GM12878 (cell line): ENCODE measurements at regions not wholly inside any gene's neighbourhood (a gene's known extent, or its start where the extent isn't known, plus 50 kb on each side); places are given as distances from the start of the nearest gene placed in this dataset.

Source experiments
- ATAC-seq: fragments of 200-7000 bp; cut with Tn5 transposase; 3 replicates; pipeline ENCODE4 v1.9.1; 2020; ENCODE audit warnings: mild to moderate bottlenecking, moderate library complexity
- BruUV-seq: library from RNA; stranded (reverse); fragments of 400-500 nt; replicated peaks from 2 replicates; lab custom pipeline; 2021; lab: Mats Ljungman, UMichigan
- CTCF ChIA-PET: fragments of 300-600 bp; sonication (Branson Sonifier 250); formaldehyde crosslinking; extraction: SDS; loops from one replicate; lab custom pipeline; 2021; ENCODE audit warnings: inconsistent platforms; lab: Yijun Ruan, JAX
- POLR2A ChIA-PET: fragments of 350-600 bp; formaldehyde crosslinking; extraction: SDS; loops from one replicate; lab custom pipeline; 2021; ENCODE audit warnings: inconsistent platforms; lab: Charles Lee
- RAD21 ChIA-PET: fragments of 300-600 bp; sonication (Branson Sonifier 250); formaldehyde crosslinking; loops from one replicate; lab custom pipeline; 2023; ENCODE audit warnings: antibody characterized with exemption; ENCODE audit not compliant: unreplicated experiment; lab: Charles Lee
- SMC1A ChIA-PET: fragments of 300-600 bp; sonication (Branson Sonifier 250); formaldehyde crosslinking; loops from one replicate; lab custom pipeline; 2023; ENCODE audit not compliant: unreplicated experiment, uncharacterized antibody; lab: Charles Lee
- DNase-seq: peaks from one replicate; pipeline ENCODE4 v3.0.0-alpha.2; 2011; ENCODE audit warnings: low read depth, low spot score
- FAIRE-seq: peaks from 3 replicates; lab custom pipeline; 2011; peaks lifted over from hg19 to GRCh38; lab: Jason Lieb, UNC
- H2AFZ ChIP-seq: 2 replicates; pipeline ENCODE4 v1.6.0; 2011; ENCODE audit warnings: low read depth, low read length, control low read depth; ENCODE audit not compliant: control insufficient read depth
- H3K27ac ChIP-seq: 2 replicates; pipeline ENCODE4 v1.5.1; 2011; ENCODE audit warnings: control low read depth; ENCODE audit not compliant: control insufficient read depth, insufficient read depth
- H3K27me3 ChIP-seq, 2 experiments: replicated peaks in 1 of 2; 2 replicates each; pipeline versions ENCODE4 v1.6.0 to v1.6.1; 2011; ENCODE audit warnings: low read length in 1 of 2; ENCODE audit not compliant: control insufficient read depth in 2 of 2, insufficient read depth in 2 of 2
- H3K36me3 ChIP-seq, 2 experiments: 2 replicates each; pipeline ENCODE4 v1.5.1; 2011; ENCODE audit warnings: low read length in 1 of 2; ENCODE audit not compliant: control insufficient read depth in 2 of 2, insufficient read depth in 2 of 2
- H3K4me1 ChIP-seq: 2 replicates; pipeline ENCODE4 v1.6.1; 2011; ENCODE audit warnings: mild to moderate bottlenecking, low read length, moderate library complexity, mixed read lengths; ENCODE audit not compliant: control insufficient read depth, insufficient read depth
- H3K4me2 ChIP-seq: 2 replicates; pipeline ENCODE4 v1.6.0; 2011; ENCODE audit warnings: control low read depth; ENCODE audit not compliant: control insufficient read depth, insufficient read depth
- H3K4me3 ChIP-seq: fragments of 200-600 bp; sonication (generic); 2 replicates; pipeline ENCODE4 v1.5.1; 2016
- H3K79me2 ChIP-seq: 2 replicates; pipeline ENCODE4 v1.6.0; 2011; ENCODE audit warnings: low read length; ENCODE audit not compliant: control insufficient read depth, insufficient read depth
- H3K9ac ChIP-seq: 2 replicates; pipeline ENCODE4 v1.8.0; 2011; ENCODE audit warnings: low read length, control low read depth, mixed read lengths; ENCODE audit not compliant: control insufficient read depth, insufficient read depth
- H3K9me3 ChIP-seq: replicated peaks from 3 replicates; pipeline ENCODE4 v1.5.1; 2011; ENCODE audit warnings: mild to moderate bottlenecking, low read length; ENCODE audit not compliant: control insufficient read depth, insufficient read depth
- H4K20me1 ChIP-seq: 2 replicates; pipeline ENCODE4 v1.6.0; 2011; ENCODE audit not compliant: control insufficient read depth, insufficient read depth
- CBX3 ChIP-seq: fragments of 200-600 bp; sonication (generic); IDR thresholded peaks from 2 replicates; pipeline ENCODE4 v1.6.1; 2016; ENCODE audit warnings: low read depth, borderline replicate concordance
- EED ChIP-seq: sonication (generic); IDR thresholded peaks from 2 replicates; pipeline ENCODE4 v1.6.1; 2016; ENCODE audit warnings: antibody characterized with exemption, low read depth
- ESRRA ChIP-seq: IDR thresholded peaks from 2 replicates; pipeline ENCODE4 v1.6.1; 2012; ENCODE audit warnings: mild to moderate bottlenecking, low read length, improper control_type of control experiment
- FOXK2 ChIP-seq: fragments of 450-650 bp; IDR thresholded peaks from 2 replicates; pipeline ENCODE4 v1.6.1; 2017; ENCODE audit warnings: mild to moderate bottlenecking, moderate library complexity
- PAX5 ChIP-seq: IDR thresholded peaks from 2 replicates; pipeline ENCODE4 v1.6.1; 2011; ENCODE audit warnings: low read depth, low read length, borderline replicate concordance
- RFX5 ChIP-seq: IDR thresholded peaks from 2 replicates; pipeline ENCODE4 v1.6.1; 2011; ENCODE audit warnings: low read depth, low read length, improper control_type of control experiment
- TAF1 ChIP-seq: IDR thresholded peaks from 2 replicates; pipeline ENCODE4 v1.6.1; 2011; ENCODE audit warnings: mild to moderate bottlenecking, low read depth, low read length, borderline replicate concordance
- TBL1XR1 ChIP-seq: IDR thresholded peaks from 2 replicates; pipeline ENCODE4 v1.6.1; 2012; ENCODE audit warnings: low read depth, low read length, improper control_type of control experiment
- WGBS: methylation state at CpG from one replicate; pipeline ENCODE4 v1.1.6; 2016; ENCODE audit warnings: low lambda C conversion rate; ENCODE audit not compliant: insufficient replicate concordance, insufficient coverage; ENCODE audit errors: missing lambda C conversion rate; 5-methylcytosine and 5-hydroxymethylcytosine counted together
- in situ Hi-C: fragments of 300-500 bp; cut with MboI; formaldehyde crosslinking; loops from 9 replicates; pipeline ENCODE4 v1.14.3; 2018; ENCODE audit warnings: mixed read lengths
- intact Hi-C: fragments of 100-400 bp; cut with micrococcal nuclease; formaldehyde crosslinking; loops from one replicate; pipeline ENCODE4 v1.14.2; 2022; ENCODE audit not compliant: unreplicated experiment
- TF ChIP-seq, protein P1 (sequence below): IDR thresholded peaks from 2 replicates; pipeline ENCODE4 v1.6.1; 2012; ENCODE audit warnings: low read depth, low read length, improper control_type of control experiment
- TF ChIP-seq, protein P2 (sequence below): IDR thresholded peaks from 2 replicates; pipeline ENCODE4 v1.6.1; 2012; ENCODE audit warnings: low read length, inconsistent platforms
- TF ChIP-seq, protein P3 (sequence below): fragments of 450-650 bp; formaldehyde crosslinking; IDR thresholded peaks from 2 replicates; pipeline ENCODE4 v1.4.0; 2022; ENCODE audit warnings: mild to moderate bottlenecking, moderate library complexity

DNA sequence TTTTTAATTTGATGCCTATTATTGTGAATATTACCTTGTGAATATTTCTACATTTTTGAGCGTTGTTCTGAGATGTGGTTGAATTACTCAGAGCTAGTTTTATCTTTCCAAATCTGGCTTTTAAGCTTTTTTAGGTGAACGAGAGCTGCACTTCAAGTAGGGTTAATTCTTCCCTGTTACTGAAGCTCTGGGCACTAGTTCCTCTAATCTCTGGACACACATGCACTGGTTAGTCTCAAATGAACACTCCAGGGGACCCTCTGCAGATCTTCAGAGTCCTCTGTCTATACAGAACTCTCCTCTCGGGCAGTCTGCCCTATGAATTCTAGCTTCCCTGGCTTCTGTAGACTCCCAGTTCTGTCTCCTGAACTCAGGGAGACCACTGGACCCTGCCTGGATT, 237.5 kb upstream of the TBC1D5 start (continued):
- TF ChIP-seq, protein P1, sequence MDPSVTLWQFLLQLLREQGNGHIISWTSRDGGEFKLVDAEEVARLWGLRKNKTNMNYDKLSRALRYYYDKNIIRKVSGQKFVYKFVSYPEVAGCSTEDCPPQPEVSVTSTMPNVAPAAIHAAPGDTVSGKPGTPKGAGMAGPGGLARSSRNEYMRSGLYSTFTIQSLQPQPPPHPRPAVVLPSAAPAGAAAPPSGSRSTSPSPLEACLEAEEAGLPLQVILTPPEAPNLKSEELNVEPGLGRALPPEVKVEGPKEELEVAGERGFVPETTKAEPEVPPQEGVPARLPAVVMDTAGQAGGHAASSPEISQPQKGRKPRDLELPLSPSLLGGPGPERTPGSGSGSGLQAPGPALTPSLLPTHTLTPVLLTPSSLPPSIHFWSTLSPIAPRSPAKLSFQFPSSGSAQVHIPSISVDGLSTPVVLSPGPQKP, result no peak
- TF ChIP-seq CBX3 (no peak), TAF1 (no peak)

DNA sequence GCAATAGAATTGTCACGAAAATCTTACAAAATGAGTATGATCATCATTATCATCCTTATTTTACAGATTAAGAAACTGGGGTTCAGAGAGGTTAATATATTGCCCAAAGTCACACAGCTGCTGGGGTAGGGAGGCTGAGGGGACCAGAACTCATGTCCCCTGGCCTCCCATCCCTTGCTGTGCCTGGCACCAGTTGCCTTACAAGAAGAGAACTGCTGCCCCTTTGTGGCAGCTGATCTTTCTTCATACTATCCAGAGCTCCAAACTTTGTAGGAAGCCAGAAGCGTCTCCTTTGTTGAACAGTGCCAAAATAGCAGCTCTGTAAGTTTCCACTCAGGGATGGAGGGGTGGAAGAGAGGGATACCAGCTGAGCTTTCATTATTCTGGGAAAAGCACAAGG, 236.8 kb upstream of the TBC1D5 start:
- Histone ChIP-seq H3K4me3 (no peak overlapping the region), H4K20me1 (no peaks in the 10 kb centered on the region), H3K9me3 (no peaks in the 10 kb centered on the region), H3K9ac (no peak overlapping the region), H3K79me2 (no peaks in the 10 kb centered on the region), H3K27ac (no peak overlapping the region), H2AFZ (no peak overlapping the region), H3K36me3 (no peaks in the 10 kb centered on the region), H3K4me1 (no peaks in the 10 kb centered on the region), H3K27me3 (peaks cover 0 to 2% of the 10 kb centered on the region in 2 experiments), H3K4me2 (no peak overlapping the region)
- TF ChIP-seq EED, result no peak
- no peak for TF ChIP-seq TBL1XR1
- TF ChIP-seq, protein P2, sequence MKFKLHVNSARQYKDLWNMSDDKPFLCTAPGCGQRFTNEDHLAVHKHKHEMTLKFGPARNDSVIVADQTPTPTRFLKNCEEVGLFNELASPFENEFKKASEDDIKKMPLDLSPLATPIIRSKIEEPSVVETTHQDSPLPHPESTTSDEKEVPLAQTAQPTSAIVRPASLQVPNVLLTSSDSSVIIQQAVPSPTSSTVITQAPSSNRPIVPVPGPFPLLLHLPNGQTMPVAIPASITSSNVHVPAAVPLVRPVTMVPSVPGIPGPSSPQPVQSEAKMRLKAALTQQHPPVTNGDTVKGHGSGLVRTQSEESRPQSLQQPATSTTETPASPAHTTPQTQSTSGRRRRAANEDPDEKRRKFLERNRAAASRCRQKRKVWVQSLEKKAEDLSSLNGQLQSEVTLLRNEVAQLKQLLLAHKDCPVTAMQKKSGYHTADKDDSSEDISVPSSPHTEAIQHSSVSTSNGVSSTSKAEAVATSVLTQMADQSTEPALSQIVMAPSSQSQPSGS, result no peak
- TF ChIP-seq FOXK2, result no peak
- no peak for TF ChIP-seq PAX5
- no peak for TF ChIP-seq RFX5
- TF ChIP-seq, protein P3, sequence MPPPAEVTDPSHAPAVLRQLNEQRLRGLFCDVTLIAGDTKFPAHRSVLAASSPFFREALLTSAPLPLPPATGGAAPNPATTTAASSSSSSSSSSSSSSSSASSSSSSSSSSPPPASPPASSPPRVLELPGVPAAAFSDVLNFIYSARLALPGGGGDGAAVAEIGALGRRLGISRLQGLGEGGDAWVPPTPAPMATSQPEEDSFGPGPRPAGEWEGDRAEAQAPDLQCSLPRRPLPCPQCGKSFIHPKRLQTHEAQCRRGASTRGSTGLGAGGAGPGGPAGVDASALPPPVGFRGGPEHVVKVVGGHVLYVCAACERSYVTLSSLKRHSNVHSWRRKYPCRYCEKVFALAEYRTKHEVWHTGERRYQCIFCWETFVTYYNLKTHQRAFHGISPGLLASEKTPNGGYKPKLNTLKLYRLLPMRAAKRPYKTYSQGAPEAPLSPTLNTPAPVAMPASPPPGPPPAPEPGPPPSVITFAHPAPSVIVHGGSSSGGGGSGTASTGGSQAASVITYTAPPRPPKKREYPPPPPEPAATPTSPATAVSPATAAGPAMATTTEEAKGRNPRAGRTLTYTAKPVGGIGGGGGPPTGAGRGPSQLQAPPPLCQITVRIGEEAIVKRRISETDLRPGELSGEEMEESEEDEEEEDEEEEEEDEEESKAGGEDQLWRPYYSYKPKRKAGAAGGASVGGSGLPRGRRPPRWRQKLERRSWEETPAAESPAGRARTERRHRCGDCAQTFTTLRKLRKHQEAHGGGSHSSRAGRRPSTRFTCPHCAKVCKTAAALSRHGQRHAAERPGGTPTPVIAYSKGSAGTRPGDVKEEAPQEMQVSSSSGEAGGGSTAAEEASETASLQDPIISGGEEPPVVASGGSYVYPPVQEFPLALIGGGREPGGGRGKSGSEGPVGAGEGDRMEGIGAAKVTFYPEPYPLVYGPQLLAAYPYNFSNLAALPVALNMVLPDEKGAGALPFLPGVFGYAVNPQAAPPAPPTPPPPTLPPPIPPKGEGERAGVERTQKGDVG (CRISPR knock-in tag), result no peak
- TF ChIP-seq ESRRA, result no peak
- DNase-seq (no peak), ATAC-seq (peak; percentile 18; the same call in 1 of the 3 replicates), FAIRE-seq (no peak)
- POLR2A ChIA-PET, result no interaction called here
- intact Hi-C loops (loop anchor here (10.0 kb wide), 1 partner anchor 316 kb away; no protein-coding TSS in a partner anchor), in situ Hi-C loops (no loop called here)
- SMC1A ChIA-PET, result interaction anchor here (1.5 kb wide), 1 partner anchor 10 kb away, joined by 3 read pairs; no protein-coding TSS in a partner anchor
- 0% methylated on average over 2 of the region's 2 CpGs for WGBS
- no TSS peak for BruUV-seq
- RAD21 ChIA-PET, result interaction anchor here (0.9 kb wide), 1 partner anchor 148 kb away, joined by 3 read pairs; no protein-coding TSS in a partner anchor
- CTCF ChIA-PET, result interaction anchor here (0.6 to 1.6 kb wide), 2 partner anchors 22 to 360 kb away, joined by 3 to 4 read pairs; no protein-coding TSS in a partner anchor
